GM18861 (cell line): ENCODE measurements at regions not wholly inside any gene's neighbourhood (a gene's known extent, or its start where the extent isn't known, plus 50 kb on each side); places are given as distances from the start of the nearest gene placed in this dataset.

Experiments used
- ATAC-seq: cut with Tn5 transposase; IDR thresholded peaks from one replicate; pipeline ENCODE4 v1.9.1; 2021; ENCODE audit not compliant: unreplicated experiment

GRCh38 chr1:183711741-183712361, 58.7 kb upstream of the APOBEC4 start:
- ATAC-seq = no peak

GRCh38 chr1:183711165-183711682, 58.1 kb upstream of the APOBEC4 start:
- ATAC-seq = no peak

GRCh38 chr1:183710734-183711133, 57.6 kb upstream of the APOBEC4 start:
- no peak for ATAC-seq

- ATAC-seq = no peak
Measured at GRCh38 chr1:183710333-183710732, 57.2 kb upstream of the APOBEC4 start.

- no peak for ATAC-seq
Measured at GRCh38 chr1:183704131-183704530, 51.0 kb upstream of the APOBEC4 start.
